MM.1S (cell line): ENCODE measurements at regions not wholly inside any gene's neighbourhood (a gene's known extent, or its start where the extent isn't known, plus 50 kb on each side); places are given as distances from the start of the nearest gene placed in this dataset.

Experiments
- EZH2 ChIP-seq: fragments of 300-600 bp; sonication (generic); optimal IDR thresholded peaks from 2 replicates; pipeline ENCODE3; 2017; ENCODE audit warnings: low read depth, mild to moderate bottlenecking, antibody characterized with exemption, low read length, mixed read lengths
- TF ChIP-seq, protein P1 (sequence below): fragments of 300-600 bp; sonication (generic); IDR thresholded peaks from 2 replicates; pipeline ENCODE4 v1.5.1; 2016; ENCODE audit warnings: antibody characterized with exemption, low read length, mixed read lengths

DNA sequence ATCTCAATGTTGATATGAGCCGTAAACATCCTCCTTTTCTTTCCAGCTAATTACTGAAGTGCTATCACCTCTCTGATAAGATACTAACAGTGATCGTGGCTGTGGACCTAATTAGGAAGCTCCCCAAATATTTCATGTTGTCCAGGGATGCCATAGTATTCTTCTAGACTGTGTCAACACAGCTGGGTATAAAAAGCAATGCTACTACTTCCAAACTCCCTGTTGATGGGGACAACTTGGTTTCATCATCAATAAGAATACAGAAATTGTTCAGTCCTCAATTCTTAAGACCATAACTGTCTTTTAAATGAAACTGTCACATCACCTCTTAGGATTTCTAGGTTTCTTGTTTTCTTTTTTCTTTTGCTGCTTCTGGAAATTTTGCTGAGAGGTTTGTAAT is 530.6 kb downstream of the TOX3 start:
- TF ChIP-seq, protein P1, sequence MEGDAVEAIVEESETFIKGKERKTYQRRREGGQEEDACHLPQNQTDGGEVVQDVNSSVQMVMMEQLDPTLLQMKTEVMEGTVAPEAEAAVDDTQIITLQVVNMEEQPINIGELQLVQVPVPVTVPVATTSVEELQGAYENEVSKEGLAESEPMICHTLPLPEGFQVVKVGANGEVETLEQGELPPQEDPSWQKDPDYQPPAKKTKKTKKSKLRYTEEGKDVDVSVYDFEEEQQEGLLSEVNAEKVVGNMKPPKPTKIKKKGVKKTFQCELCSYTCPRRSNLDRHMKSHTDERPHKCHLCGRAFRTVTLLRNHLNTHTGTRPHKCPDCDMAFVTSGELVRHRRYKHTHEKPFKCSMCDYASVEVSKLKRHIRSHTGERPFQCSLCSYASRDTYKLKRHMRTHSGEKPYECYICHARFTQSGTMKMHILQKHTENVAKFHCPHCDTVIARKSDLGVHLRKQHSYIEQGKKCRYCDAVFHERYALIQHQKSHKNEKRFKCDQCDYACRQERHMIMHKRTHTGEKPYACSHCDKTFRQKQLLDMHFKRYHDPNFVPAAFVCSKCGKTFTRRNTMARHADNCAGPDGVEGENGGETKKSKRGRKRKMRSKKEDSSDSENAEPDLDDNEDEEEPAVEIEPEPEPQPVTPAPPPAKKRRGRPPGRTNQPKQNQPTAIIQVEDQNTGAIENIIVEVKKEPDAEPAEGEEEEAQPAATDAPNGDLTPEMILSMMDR, result no peak
- TF ChIP-seq EZH2, result no peak
